GM23248 (cell line): ENCODE measurements at regions not wholly inside any gene's neighbourhood (a gene's known extent, or its start where the extent isn't known, plus 50 kb on each side); places are given as distances from the start of the nearest gene placed in this dataset.
"Not testable (repeated sequence)": the region's sequence is repeated elsewhere in the genome, so short reads cannot be mapped to it uniquely, and the experiment has no call there.

Source experiments
- DNase-seq: peaks from one replicate; pipeline ENCODE4 v3.0.0-alpha.2; 2015
- H2AFZ ChIP-seq: fragments of 200-600 bp; sonication (generic); 2 replicates; pipeline ENCODE4 v1.6.1; 2016; ENCODE audit warnings: antibody characterized with exemption
- H3F3A ChIP-seq: fragments of 200-600 bp; sonication (generic); 2 replicates; pipeline ENCODE4 v1.6.1; 2016; ENCODE audit warnings: mild to moderate bottlenecking, antibody characterized with exemption, mixed run types; ENCODE audit not compliant: insufficient read depth
- H3K27ac ChIP-seq: fragments of 200-600 bp; sonication (generic); 2 replicates; pipeline ENCODE4 v1.5.1; 2016; ENCODE audit warnings: mild to moderate bottlenecking
- H3K27me3 ChIP-seq: fragments of 200-600 bp; sonication (generic); replicated peaks from 2 replicates; pipeline ENCODE4 v1.6.1; 2016; ENCODE audit warnings: mild to moderate bottlenecking; ENCODE audit not compliant: insufficient read depth
- H3K36me3 ChIP-seq: fragments of 200-600 bp; sonication (generic); 2 replicates; pipeline ENCODE4 v1.6.1; 2016; ENCODE audit warnings: low read depth, mild to moderate bottlenecking
- H3K4me1 ChIP-seq: fragments of 200-600 bp; sonication (generic); 2 replicates; pipeline ENCODE4 v1.6.1; 2016; ENCODE audit warnings: mild to moderate bottlenecking; ENCODE audit not compliant: insufficient read depth
- H3K4me2 ChIP-seq: fragments of 200-600 bp; sonication (generic); one replicate; pipeline ENCODE4 v1.6.1; 2016; ENCODE audit warnings: mild to moderate bottlenecking; ENCODE audit not compliant: unreplicated experiment
- H3K4me3 ChIP-seq: fragments of 200-600 bp; sonication (generic); 2 replicates; pipeline ENCODE4 v1.5.1; 2016; ENCODE audit warnings: mild to moderate bottlenecking
- H3K79me2 ChIP-seq: fragments of 200-600 bp; sonication (generic); 2 replicates; pipeline ENCODE4 v1.6.1; 2016; ENCODE audit warnings: mild to moderate bottlenecking; ENCODE audit not compliant: insufficient read depth
- H3K9ac ChIP-seq: fragments of 200-600 bp; sonication (generic); 2 replicates; pipeline ENCODE4 v1.6.1; 2016; ENCODE audit warnings: mild to moderate bottlenecking
- H3K9me2 ChIP-seq: fragments of 200-600 bp; sonication (generic); 2 replicates; pipeline ENCODE4 v1.6.1; 2016; ENCODE audit warnings: mixed run types, mild to moderate bottlenecking, moderate library complexity; ENCODE audit not compliant: insufficient read depth
- H3K9me3 ChIP-seq: fragments of 200-600 bp; sonication (generic); one replicate; pipeline ENCODE4 v1.6.1; 2017; ENCODE audit warnings: low read depth
- H4K20me1 ChIP-seq: fragments of 200-600 bp; sonication (generic); 2 replicates; pipeline ENCODE4 v1.6.0; 2016; ENCODE audit not compliant: insufficient read depth
- EZH2 ChIP-seq: fragments of 200-600 bp; sonication (generic); IDR thresholded peaks from 2 replicates; pipeline ENCODE4 v1.6.1; 2018; ENCODE audit warnings: antibody characterized with exemption, mild to moderate bottlenecking; ENCODE audit not compliant: insufficient read depth, poor library complexity, severe bottlenecking
- EZH2phosphoT487 ChIP-seq: fragments of 200-600 bp; sonication (generic); IDR thresholded peaks from 2 replicates; pipeline ENCODE4 v1.6.1; 2018; ENCODE audit warnings: antibody characterized with exemption, moderate library complexity, mild to moderate bottlenecking, low read depth; ENCODE audit not compliant: insufficient read depth
- WGBS, 2 experiments: methylation state at CpG; one replicate each; pipeline ENCODE4 v1.1.6; 2015 to 2017; ENCODE audit warnings: low lambda C conversion rate in 2 of 2, low coverage in 1 of 2; ENCODE audit errors: missing lambda C conversion rate in 2 of 2; 5-methylcytosine and 5-hydroxymethylcytosine counted together
- in situ Hi-C: fragments of 300-500 bp; cut with MboI; formaldehyde crosslinking; loops from 2 replicates; pipeline ENCODE4 v1.15.0; 2020

DNA sequence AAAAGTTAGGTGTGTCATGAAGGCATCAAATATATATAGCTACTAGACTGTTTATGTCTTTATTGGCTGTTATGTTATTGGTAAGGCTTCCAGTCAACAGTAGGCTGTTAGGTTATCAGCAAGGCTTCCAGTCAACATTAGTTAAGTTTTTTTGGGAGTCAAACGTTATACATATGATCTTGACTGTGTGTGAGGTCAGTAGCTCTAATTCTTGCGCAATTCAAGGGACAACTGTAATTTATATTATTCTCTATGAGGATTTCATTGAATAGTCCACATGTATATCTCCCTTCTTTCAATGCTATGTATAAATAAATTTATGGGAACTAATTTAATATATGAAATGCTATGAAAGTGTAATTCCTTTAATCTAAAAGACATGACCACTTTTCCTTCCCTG is 757.5 kb upstream of the TMEFF2 start:
- 24 to 25% methylated on average over 2 of the region's 2 CpGs for WGBS, 2 experiments
- Histone ChIP-seq H3K27ac (no peak overlapping the region), H3K79me2 (no peaks in the 10 kb centered on the region), H3F3A (no peaks in the 10 kb centered on the region), H3K4me3 (no peak overlapping the region), H3K9ac (no peak overlapping the region), H3K9me2 (no peaks in the 10 kb centered on the region), H3K27me3 (no peaks in the 10 kb centered on the region), H3K36me3 (no peaks in the 10 kb centered on the region), H3K4me2 (no peak overlapping the region), H3K9me3 (no peaks in the 10 kb centered on the region), H2AFZ (no peak overlapping the region), H4K20me1 (no peaks in the 10 kb centered on the region), H3K4me1 (no peaks in the 10 kb centered on the region)
- in situ Hi-C loops = no loop called here
- TF ChIP-seq EZH2 = no peak
- no peak for TF ChIP-seq EZH2phosphoT487
- no peak for DNase-seq

DNA sequence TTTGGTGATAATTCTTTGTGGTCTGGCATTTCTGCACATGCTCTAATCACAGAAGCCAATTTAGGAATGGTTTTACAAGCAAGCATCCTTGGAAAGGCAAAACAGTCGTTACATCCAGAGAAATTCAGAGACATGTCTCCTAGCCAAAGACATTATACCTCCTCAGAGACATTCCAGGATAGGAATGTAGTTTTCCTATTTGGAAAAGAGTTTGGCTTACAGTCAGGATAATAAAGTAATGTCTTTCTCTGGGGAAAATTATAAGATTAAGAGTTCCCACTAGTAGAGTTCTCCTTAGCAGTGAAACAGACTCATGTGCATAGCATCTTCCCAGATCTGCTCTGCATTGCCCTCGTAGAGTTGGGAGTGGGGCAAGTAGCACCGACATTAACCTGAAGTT is 753.6 kb upstream of the TMEFF2 start:
- Histone ChIP-seq H3K4me1 (no peaks in the 10 kb centered on the region), H3F3A (no peaks in the 10 kb centered on the region), H3K27ac (no peak overlapping the region), H3K79me2 (no peaks in the 10 kb centered on the region), H3K9me2 (no peaks in the 10 kb centered on the region), H3K36me3 (no peaks in the 10 kb centered on the region), H3K9me3 (no peaks in the 10 kb centered on the region), H3K27me3 (no peaks in the 10 kb centered on the region), H2AFZ (no peak overlapping the region), H4K20me1 (no peaks in the 10 kb centered on the region), H3K9ac (no peak overlapping the region), H3K4me2 (no peak overlapping the region), H3K4me3 (no peak overlapping the region)
- no peak for TF ChIP-seq EZH2phosphoT487
- TF ChIP-seq EZH2 = no peak
- 10 to 31% methylated on average over 3 of the region's 3 CpGs for whole genome bisulfite sequencing, 2 experiments
- in situ Hi-C loops = no loop called here
- DNase-seq = no peak

DNA sequence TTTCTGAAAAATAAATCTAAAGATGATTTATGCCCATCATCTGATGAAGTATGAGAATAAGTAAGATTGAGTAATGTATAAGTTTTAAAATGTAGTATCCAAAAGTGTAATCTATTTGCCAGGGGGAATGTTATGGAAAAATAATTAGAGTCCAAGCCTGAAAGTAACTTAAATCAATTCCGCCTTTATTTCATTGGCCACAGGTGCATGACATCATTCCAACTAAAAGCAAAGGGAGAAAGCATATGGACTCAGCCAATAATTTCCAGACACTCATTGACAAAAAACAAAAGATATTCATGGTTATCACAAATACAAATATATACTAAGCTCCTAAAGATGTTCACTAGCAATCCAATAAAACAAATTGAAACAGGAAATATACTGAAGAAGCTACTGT is 752.6 kb upstream of the TMEFF2 start:
- no peaks in the 10 kb centered on the region for H3K27me3 ChIP-seq
- in situ Hi-C loops = no loop called here
- no peaks in the 10 kb centered on the region for H3K4me1 ChIP-seq
- no peak overlapping the region for H3K9ac ChIP-seq
- no peaks in the 10 kb centered on the region for H3K36me3 ChIP-seq
- no peak for DNase-seq
- H2AFZ ChIP-seq = no peak overlapping the region
- H3K9me2 ChIP-seq = no peaks in the 10 kb centered on the region
- H3K79me2 ChIP-seq = no peaks in the 10 kb centered on the region
- H3K4me3 ChIP-seq = no peak overlapping the region
- no peak overlapping the region for H3K27ac ChIP-seq
- no peaks in the 10 kb centered on the region for H4K20me1 ChIP-seq
- TF ChIP-seq EZH2 = no peak
- no peak for TF ChIP-seq EZH2phosphoT487
- WGBS, 2 experiments = 65 to 75% methylated on average over 1 of the region's 1 CpG
- no peaks in the 10 kb centered on the region for H3F3A ChIP-seq
- H3K9me3 ChIP-seq = no peaks in the 10 kb centered on the region
- no peak overlapping the region for H3K4me2 ChIP-seq

DNA sequence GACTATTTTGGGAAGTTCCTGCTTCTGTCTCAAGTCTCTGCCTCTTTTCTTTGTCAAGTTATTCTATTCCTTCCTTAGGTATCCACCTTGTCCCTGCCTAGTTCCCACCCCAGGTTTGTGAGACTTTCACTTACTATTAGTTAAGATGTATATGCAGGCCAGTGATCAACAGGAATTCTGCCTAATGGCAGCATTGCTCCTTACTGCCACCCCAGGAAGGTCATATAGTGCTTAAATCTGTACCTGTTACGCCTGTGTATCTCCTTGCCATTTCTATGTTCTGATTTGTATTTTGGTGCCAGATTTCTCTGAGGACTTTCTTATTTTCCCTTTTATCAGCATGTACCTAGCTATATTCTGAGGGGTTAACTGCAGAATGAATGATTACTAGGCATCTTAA is 746.0 kb upstream of the TMEFF2 start:
- no peak for DNase-seq
- H3K27me3 ChIP-seq = no peaks in the 10 kb centered on the region
- in situ Hi-C loops = no loop called here
- no peak overlapping the region for H3K9ac ChIP-seq
- H3K4me2 ChIP-seq = no peak overlapping the region
- no peaks in the 10 kb centered on the region for H3K9me2 ChIP-seq
- H3K79me2 ChIP-seq = no peaks in the 10 kb centered on the region
- H3K9me3 ChIP-seq = no peaks in the 10 kb centered on the region
- 9 to 14% methylated on average over 1 of the region's 1 CpG for whole genome bisulfite sequencing, 2 experiments
- H3F3A ChIP-seq = no peaks in the 10 kb centered on the region
- H3K36me3 ChIP-seq = no peaks in the 10 kb centered on the region
- H2AFZ ChIP-seq = no peak overlapping the region
- TF ChIP-seq EZH2 (no peak), EZH2phosphoT487 (no peak)
- no peaks in the 10 kb centered on the region for H4K20me1 ChIP-seq
- no peak overlapping the region for H3K27ac ChIP-seq
- no peak overlapping the region for H3K4me3 ChIP-seq
- no peaks in the 10 kb centered on the region for H3K4me1 ChIP-seq

DNA sequence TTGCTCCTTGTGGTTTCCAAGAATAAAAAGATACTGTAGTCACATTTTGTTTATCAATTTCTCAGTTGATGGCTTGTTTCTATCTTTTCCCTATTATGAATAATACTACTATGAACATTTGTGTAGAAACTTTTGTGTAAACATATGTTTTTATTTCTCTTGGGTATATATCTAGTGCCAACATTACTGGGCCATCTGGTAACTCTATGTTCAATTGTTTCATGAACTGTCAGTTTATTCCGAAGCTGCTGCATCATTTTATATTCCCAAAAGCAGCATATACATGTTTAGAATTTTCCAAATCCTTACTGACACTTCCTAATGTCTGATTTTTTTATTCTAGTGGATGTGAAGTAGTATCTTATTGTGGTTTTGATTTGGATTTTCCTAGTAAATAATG is 737.6 kb upstream of the TMEFF2 start:
- Histone ChIP-seq H3K4me3 (no peak overlapping the region), H3K36me3 (no peaks in the 10 kb centered on the region), H2AFZ (no peak overlapping the region), H3K27me3 (no peaks in the 10 kb centered on the region), H3K9me2 (no peaks in the 10 kb centered on the region), H3K9ac (no peak overlapping the region), H3F3A (no peaks in the 10 kb centered on the region), H3K27ac (no peak overlapping the region), H3K79me2 (no peaks in the 10 kb centered on the region), H3K4me1 (no peaks in the 10 kb centered on the region), H3K4me2 (no peak overlapping the region), H3K9me3 (no peaks in the 10 kb centered on the region), H4K20me1 (no peaks in the 10 kb centered on the region)
- DNase-seq = no peak
- in situ Hi-C loops = no loop called here
- TF ChIP-seq EZH2phosphoT487 (no peak), EZH2 (no peak)
- 0 to 4% methylated on average over 1 of the region's 1 CpG for WGBS, 2 experiments

DNA sequence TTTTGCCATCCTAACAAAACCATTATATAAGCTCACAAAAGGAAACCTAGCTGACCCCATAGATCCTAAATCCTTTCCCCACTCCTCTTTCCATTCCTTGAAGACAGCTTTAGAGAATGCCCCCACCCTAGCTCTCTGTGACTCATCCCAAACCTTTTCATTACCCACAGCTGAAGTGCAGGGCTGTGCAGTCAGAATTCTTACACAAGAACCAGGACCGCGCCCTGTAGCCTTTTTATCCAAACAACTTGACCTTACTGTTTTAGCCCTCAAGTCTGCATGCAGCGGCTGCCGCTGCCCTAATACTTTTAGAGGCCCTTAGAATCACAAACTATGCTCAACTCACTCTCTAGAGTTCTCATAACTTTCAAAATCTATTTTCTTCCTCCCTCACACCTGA is 726.9 kb upstream of the TMEFF2 start:
- in situ Hi-C loops, H3K79me2 ChIP-seq, H3K27ac ChIP-seq, H3K27me3 ChIP-seq, H3K4me3 ChIP-seq, H4K20me1 ChIP-seq, H3K9ac ChIP-seq, H3K4me2 ChIP-seq, H3F3A ChIP-seq, H3K36me3 ChIP-seq, H2AFZ ChIP-seq, H3K9me3 ChIP-seq, DNase-seq, H3K9me2 ChIP-seq, H3K4me1 ChIP-seq: not testable (repeated sequence)
- WGBS, 2 experiments = 55% methylated on average over 4 of the region's 4 CpGs
